Motor neuron (in vitro differentiated cells): ENCODE measurements at regions not wholly inside any gene's neighbourhood (a gene's known extent, or its start where the extent isn't known, plus 50 kb on each side); places are given as distances from the start of the nearest gene placed in this dataset.
"Not testable (repeated sequence)": the region's sequence is repeated elsewhere in the genome, so short reads cannot be mapped to it uniquely, and the experiment has no call there.

Experiments
- ATAC-seq, 8 experiments: fragments of 200-7000 bp; cut with Tn5 transposase; replicated peaks in 6 of 8; 2 replicates each; pipeline ENCODE4 v1.8.0; 2021; ENCODE audit warnings: mild to moderate bottlenecking in 8 of 8, moderate library complexity in 8 of 8
- H3K27ac ChIP-seq, 2 donors: fragments of 250-450 bp; sonication (Bioruptor Pico); 2 replicates each; pipeline ENCODE4 v1.9.0; 2021; ENCODE audit warnings: antibody characterized with exemption in 2 of 2, mild to moderate bottlenecking in 2 of 2, moderate library complexity in 1 of 2
- H3K4me1 ChIP-seq, 2 donors: fragments of 250-450 bp; sonication (Bioruptor Pico); replicated peaks in 1 of 2; 2 replicates each; pipeline ENCODE4 v1.6.1; 2021; ENCODE audit warnings: antibody characterized with exemption in 2 of 2, mild to moderate bottlenecking in 2 of 2, moderate library complexity in 1 of 2
- H3K4me3 ChIP-seq, 5 donors: fragments of 250-450 bp; sonication (Bioruptor Pico); 2 replicates each; pipeline ENCODE4 v1.9.0; 2021; ENCODE audit warnings: antibody characterized with exemption in 5 of 5, mild to moderate bottlenecking in 5 of 5, moderate library complexity in 4 of 5
- WGBS, 10 experiments: fragments of 450-650 bp; shearing (Covaris generic); methylation state at CpG; one replicate each; pipeline ENCODE4 v1.0.0; 2022; 5-methylcytosine and 5-hydroxymethylcytosine counted together
- in situ Hi-C, 9 experiments: fragments of 400-800 bp; cut with MboI; loops; one replicate each; pipeline ENCODE4 v1.15.0; 2021; ENCODE audit warnings: low sequenced_read_pairs in 9 of 9, low pct_unique_long_range_greater_than_20kb in 2 of 9; ENCODE audit not compliant: unreplicated experiment in 9 of 9

DNA sequence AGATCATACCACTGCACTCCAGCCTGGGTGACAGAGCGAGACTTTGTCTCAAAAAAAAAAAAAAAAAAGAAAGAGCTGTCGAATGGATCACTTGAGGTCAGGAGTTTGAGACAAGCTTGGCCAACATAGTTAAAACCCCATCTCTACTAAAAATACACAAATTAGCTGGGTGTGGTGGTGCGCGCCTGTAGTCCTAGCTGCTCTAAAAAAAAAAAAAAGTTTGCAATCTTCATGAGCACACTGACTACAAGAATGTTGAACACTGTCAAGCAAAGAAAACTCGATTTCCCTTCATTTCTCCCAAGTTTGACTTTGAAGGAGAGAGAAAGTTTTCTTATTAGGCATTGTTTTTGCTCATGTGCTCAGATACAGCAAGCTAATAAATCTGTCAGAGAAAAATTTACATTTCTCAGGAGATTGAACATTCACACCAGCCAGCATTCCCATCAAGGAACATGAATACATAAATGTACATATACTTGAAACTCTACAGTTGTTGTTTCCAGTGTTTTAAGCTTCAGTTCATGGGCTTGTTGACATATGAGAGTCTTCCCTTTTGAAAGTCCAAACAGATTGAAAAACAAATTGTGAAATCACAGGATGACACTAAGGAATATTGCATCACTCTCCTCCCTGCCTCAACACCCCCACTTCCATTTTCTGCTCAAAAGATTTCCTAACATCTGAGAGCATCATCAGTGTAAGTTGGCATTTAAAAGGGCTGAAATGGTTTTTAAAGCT is 81.8 kb downstream of the ARRDC3 start:
- no peak overlapping the region for H3K4me3 ChIP-seq
- 0 to 96% (median 64%) methylated on average over 1 to 5 of the region's 5 CpGs; no CpG with 5 or more reads in 1 of the 10 experiments for WGBS, 10 experiments

DNA sequence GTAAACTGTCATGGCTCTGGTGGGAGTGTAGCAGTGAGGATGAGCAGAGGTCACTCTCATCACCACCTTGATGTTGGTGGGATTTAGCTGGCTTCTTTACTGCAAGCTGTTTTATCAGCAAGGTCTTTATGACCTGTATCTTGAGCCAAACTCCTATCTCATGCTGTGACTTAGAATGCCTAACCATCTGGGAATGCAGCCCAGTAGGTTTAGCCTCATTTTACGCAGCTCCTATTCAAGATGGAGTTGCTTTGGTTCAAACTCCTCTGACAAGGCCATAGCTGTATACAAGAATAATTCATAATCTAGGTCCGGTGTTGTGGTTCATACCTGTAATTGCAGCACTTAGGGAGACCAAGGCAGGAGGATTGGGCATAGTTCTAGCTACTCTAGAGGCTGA is 85.1 kb downstream of the ARRDC3 start:
- no peak for ATAC-seq
- Histone ChIP-seq H3K27ac (no peak overlapping the region), H3K4me1 (peaks cover 1 to 5% of the 10 kb centered on the region in 2 donors), H3K4me3 (no peak overlapping the region)
- WGBS, 10 experiments, result 78 to 100% (median 100%) methylated on average over 1 to 2 of the region's 2 CpGs; no CpG with 5 or more reads in 4 of the 10 experiments
- in situ Hi-C loops, result no loop called here

More for the DNA sequence above, 81.8 kb downstream of the ARRDC3 start:
- peak in 3 of 8 experiments; percentile 79 to 96 (median 85) for ATAC-seq
- in situ Hi-C loops, result no loop called here
- Histone ChIP-seq H3K27ac (no peak overlapping the region), H3K4me1 (no peaks in the 10 kb centered on the region)

DNA sequence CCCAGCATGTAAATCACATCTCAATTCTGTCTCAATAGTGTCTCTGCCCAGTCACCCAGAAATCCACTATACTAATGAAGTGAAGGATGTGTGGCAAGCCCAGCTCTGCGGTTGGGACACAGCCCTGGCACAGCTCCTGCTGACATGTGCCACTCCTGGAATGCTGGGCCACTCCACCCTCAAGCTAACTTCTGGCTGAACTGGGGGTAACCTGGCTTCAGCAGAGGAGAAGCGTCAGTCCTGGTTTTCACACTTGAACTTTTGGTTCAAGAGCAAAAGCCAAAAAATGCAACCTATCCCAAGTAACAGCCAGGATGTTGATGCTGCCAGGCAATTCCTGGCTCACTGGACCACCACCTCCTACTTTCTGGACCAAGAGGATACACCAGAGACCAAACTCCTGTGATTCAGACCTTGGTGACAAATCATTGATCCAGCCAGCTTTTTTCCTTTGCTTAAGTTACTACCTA is 86.4 kb downstream of the ARRDC3 start:
- Histone ChIP-seq H3K4me3 (no peak overlapping the region), H3K4me1 (peaks cover 4 to 6% of the 10 kb centered on the region in 2 donors), H3K27ac (no peak overlapping the region)
- 29 to 67% (median 58%) methylated on average over 1 to 2 of the region's 2 CpGs; no CpG with 5 or more reads in 6 of the 10 experiments for WGBS, 10 experiments
- peak in 5 of 8 experiments; percentile 22 to 52 (median 39) for ATAC-seq
- in situ Hi-C loops, result no loop called here

DNA sequence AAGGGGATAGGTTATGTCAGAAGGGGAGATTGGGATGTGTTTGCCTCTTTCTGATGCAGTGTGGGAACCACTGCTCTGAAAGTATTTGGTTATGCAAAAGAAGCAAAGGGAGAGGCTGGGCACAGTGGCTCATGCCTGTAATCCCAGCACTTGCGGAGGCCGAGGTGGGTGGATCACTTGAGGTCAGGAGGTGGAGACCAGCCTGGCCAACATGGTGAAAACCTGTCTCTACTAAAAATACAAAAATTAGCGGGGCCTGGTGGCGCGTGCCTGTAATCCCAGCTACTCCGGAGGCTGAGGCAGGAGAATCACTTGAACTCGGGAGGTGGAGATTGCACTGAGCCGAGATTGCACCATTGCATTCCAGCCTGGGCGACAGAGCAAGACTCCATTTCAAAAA is 87.0 kb downstream of the ARRDC3 start:
- 6 to 100% (median 83%) methylated on average over 1 to 8 of the region's 9 CpGs; no CpG with 5 or more reads in 1 of the 10 experiments for WGBS, 10 experiments
- H3K4me3 ChIP-seq, H3K27ac ChIP-seq, H3K4me1 ChIP-seq, in situ Hi-C loops: not testable (repeated sequence)
- ATAC-seq, result peak in 3 of 8 experiments; percentile 43 to 74 (median 49)

DNA sequence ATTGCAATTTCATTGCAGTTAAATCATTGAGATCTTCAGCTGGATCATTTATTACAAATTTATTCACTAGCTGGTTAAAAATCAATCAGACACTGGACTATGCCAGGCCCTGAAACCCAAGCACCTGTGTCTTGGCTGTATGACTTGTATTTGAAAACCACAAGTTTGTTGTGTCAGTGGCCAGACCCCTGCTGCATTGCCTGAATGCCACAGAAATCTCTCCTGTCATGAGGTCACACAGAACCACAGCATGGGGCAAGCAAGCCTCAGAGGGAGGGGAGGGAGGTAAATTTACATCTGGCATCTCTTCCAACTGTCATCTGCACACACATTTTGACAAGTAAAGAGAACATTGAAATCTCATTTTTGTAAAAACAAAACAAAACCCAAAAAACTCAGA is 90.0 kb downstream of the ARRDC3 start:
- Histone ChIP-seq H3K27ac (no peak overlapping the region), H3K4me3 (no peak overlapping the region), H3K4me1 (peaks cover 4 to 6% of the 10 kb centered on the region in 2 donors)
- in situ Hi-C loops, result no loop called here
- peak in 3 of 8 experiments; percentile 19 to 50 (median 35) for ATAC-seq

DNA sequence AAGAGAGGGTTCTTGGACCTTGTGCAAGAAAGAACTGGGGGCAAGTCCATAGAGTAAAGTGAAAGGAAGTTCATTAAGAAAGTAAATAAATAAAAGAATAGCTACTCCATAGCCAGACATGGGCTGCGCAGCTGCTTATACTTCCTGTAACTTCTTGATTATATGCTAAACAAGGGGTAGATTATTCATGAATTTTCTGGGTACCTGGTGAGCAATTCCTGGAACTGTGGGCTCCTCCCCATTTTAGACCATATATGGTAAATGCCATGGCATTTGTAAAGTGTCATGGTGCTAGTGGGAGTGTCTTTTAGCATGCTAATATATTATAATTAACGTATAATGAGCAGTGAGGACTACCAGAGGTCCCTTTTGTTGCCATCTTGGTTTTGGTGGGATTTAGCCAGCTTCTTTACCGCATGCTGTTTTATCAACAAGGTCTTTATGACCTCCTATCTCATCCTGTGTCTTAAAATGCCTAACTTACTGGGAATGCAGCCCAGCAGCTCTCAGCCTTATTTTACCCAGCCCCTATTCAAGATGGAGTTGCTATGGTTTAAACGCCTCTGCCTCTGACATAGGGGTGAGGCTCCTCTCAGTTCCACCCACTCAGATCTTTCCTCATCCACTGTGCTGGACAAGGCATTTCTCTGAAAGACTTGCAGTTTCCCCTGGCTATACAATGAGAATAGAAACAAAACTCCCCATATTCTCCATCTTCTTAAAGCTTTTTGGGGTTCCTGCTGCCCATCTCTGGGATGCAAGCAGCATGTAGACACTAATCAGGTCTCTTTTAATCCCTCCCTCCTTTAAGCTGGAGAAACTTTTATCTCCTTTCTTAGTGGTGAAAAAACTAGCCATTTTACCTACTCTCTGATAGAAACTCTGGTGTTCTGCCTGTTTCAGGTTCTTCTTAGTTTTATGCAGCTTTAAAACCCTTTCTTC is 91.2 kb downstream of the ARRDC3 start:
- Histone ChIP-seq H3K4me1 (peaks cover 4 to 6% of the 10 kb centered on the region in 2 donors), H3K27ac (no peak overlapping the region), H3K4me3 (no peak overlapping the region)
- in situ Hi-C loops, result no loop called here
- ATAC-seq, result peak in 2 of 8 experiments; percentile 34 to 67
- WGBS, 10 experiments, result 67 to 98% (median 80%) methylated on average over 1 to 4 of the region's 4 CpGs; no CpG with 5 or more reads in 3 of the 10 experiments

DNA sequence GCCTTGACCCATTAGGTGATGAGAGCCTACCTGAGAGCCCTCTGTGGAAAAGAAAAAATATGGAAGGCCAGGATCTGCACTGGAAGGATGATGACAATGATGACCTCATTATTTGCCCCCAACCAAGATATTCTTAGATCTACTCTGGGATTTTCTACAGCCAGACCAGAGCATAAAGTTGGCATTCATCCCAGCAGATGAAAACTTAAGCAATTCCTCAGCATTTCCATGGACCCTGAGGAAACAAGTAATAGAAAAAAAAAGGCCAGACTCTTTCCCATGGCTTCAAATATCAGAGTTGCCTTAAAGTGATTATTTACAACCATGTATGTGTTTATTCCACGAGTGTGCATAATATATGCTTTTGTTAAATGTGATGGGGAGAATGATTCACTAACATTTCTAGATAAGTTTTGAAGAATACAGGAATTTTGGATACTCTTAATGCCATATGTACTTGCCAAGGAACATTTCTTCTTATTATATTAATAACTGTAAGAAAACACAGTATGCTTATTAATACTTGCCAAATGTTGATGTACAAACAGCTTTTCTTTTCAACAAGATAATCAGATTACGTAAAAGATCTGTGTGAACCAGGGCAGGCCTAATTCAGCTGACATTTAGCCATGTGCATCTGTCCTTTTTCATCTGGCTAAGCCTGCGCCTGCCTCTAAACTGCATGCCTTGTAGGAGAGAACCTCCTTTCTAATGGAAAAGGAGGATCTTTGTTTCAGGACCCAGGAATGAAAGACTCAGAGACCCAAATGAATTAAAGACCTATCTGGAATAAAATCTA is 94.8 kb downstream of the ARRDC3 start:
- 40 to 100% (median 75%) methylated on average over 1 to 3 of the region's 3 CpGs for WGBS, 10 experiments
- Histone ChIP-seq H3K4me1 (peaks cover 4 to 5% of the 10 kb centered on the region in 2 donors), H3K27ac (no peak overlapping the region), H3K4me3 (no peak overlapping the region)
- in situ Hi-C loops, result no loop called here
- ATAC-seq, result peak in 4 of 8 experiments; percentile 24 to 79 (median 64)

DNA sequence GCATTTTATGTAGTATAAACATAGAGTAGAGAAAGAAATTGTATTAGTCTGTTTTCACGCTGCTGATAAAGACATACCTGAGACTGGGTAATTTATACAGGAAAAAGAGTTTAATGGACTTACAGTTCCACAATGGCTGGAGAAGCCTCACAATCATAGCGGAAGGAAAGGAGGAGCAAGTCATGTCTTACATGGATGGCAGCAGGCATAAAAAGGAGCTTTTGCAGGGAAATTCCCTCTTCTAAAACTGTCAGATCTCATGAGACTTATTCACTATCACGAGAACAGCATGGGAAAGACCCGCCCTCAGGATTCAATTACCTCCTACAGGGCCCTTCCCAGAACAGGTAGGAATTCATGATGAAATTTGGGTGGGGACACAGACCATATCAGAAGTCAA is 98.1 kb downstream of the ARRDC3 start:
- WGBS, 10 experiments, result 62 to 100% (median 90%) methylated on average over 1 to 4 of the region's 4 CpGs; no CpG with 5 or more reads in 1 of the 10 experiments
- H3K27ac ChIP-seq, ATAC-seq, H3K4me3 ChIP-seq, H3K4me1 ChIP-seq, in situ Hi-C loops: not testable (repeated sequence)

DNA sequence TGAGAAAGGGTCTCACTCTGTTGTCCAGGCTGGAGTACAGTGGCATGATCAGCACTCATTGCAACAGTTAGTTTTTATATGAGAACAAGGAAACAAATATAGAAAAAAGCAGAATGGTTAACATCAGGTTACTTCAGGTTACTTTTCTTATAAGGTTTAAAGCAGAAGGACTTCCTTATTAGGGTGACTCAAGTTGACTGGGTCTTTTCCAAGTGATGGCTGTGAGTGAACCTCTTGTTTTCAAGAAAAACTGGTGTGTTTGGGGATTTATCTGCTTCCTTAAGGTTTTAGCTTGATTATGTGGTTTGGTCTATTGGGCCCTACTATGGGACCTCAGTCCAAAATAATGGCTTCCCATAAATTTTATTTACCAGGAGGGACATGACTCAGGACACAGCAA is 99.2 kb downstream of the ARRDC3 start:
- Histone ChIP-seq H3K27ac (no peak overlapping the region), H3K4me3 (no peak overlapping the region), H3K4me1 (peaks cover 5% of the 10 kb centered on the region in 2 donors)
- ATAC-seq, result no peak
- in situ Hi-C loops, result no loop called here

DNA sequence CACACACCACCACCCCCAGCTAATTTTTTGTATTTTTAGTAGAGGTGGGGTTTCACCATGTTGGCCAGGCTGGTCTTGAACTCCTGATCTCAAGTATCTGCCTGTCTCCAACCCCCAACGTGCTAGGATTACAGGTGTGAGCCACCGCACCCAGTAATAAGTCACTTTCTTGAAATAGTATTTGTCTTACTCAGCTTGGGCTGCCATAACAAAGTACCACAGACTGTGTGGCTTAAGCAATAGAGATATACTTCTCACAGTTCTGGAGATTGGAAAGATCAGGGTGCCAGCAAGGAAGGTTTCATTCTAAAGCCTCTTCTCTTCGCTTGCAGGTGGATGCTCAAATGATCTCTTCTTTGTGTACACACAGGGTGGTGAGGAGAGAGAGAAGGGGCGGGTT is 99.8 kb downstream of the ARRDC3 start:
- in situ Hi-C loops, result no loop called here
- ATAC-seq, result no peak
- WGBS, 10 experiments, result 68 to 100% (median 88%) methylated on average over 1 to 4 of the region's 4 CpGs; no CpG with 5 or more reads in 2 of the 10 experiments

DNA sequence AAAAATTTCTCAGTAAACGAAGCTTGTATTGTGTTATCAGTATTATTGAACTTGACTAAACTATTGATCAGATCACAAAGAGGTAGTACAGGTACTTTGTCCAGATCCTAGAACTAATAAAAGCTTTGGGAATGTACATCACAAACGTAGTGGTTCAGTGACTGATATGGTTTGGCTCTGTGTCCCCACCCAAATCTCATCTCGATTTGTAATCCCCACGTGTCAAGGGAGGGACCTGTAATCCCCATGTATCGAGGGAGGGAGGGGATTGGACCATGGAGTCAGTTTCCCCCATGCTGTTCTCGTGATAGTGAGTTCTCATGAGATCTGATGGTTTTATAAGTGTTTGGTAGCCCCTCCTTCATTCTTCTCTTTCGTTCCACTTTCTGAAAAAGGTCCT is 100.9 kb downstream of the ARRDC3 start:
- Histone ChIP-seq H3K4me1 (peaks cover 5% of the 10 kb centered on the region in 2 donors), H3K27ac (no peak overlapping the region), H3K4me3 (no peak overlapping the region)
- in situ Hi-C loops, result no loop called here
- 80 to 100% (median 87%) methylated on average over 1 to 6 of the region's 7 CpGs; no CpG with 5 or more reads in 3 of the 10 experiments for WGBS, 10 experiments
- ATAC-seq, result no peak

More for the DNA sequence above, 99.8 kb downstream of the ARRDC3 start:
- Histone ChIP-seq H3K4me3 (no peak overlapping the region), H3K4me1 (peaks cover 5% of the 10 kb centered on the region in 2 donors), H3K27ac (no peak overlapping the region)

DNA sequence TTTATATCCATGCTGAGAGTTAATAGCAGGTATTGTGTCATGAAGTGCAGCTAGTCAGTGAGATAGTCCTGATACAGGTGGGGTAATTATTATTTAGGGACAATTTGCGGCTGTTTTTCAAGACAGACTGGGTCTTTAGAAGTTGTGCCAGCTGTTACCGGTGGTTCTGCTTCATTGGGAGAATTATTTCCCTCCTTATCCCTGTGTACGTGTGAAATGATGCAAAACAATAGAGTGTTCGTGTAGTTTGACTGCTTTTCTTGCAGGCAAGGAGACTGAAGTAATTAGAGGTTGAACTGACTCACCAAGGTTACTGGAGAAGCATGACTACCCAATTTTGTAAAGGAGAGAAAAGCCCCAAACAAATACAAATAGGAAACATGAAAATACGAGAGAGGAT is 101.7 kb downstream of the ARRDC3 start:
- H3K4me3 ChIP-seq, result peak overlapping the region in 2 of 5 donors; percentile 32 to 36

More for the DNA sequence above, 101.7 kb downstream of the ARRDC3 start:
- ATAC-seq, result no peak
- in situ Hi-C loops, result no loop called here
- peaks cover 5% of the 10 kb centered on the region in 2 donors for H3K4me1 ChIP-seq
- H3K27ac ChIP-seq, result no peak overlapping the region
- 0 to 48% (median 27%) methylated on average over 2 to 5 of the region's 5 CpGs; no CpG with 5 or more reads in 1 of the 10 experiments for WGBS, 10 experiments
